ENCODE measurements at regions not wholly inside any gene's neighbourhood (a gene's known extent, or its start where the extent isn't known, plus 50 kb on each side); places are given as distances from the start of the nearest gene placed in this dataset.

DNA sequence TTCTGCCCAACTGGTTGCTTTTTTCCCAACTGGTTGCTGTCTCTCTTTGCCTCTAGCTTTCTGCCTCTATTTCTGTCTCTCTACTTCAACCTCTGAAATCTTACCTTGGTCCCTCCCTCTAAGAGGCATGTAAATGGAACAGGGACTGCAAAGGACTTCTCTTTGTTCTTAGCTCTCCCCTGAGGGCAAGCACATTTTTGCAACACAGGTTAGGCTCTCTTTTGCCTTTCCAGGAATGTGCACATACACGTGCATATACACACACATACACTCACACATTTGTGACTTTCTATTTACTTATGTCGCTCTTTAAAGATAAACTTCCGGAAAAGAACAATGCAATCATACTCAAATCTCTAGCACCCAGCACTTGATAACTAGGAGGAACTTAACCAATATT is 262.6 kb upstream of the DDX18 start:
- TF ChIP-seq RFX5 (IDR thresholded peaks at IDR 0.05; ENCODE audit: low read depth, low read length): no peak
- no peak for TF ChIP-seq CTCF (conservative IDR thresholded peaks at IDR 0.05; ENCODE audit: low read depth, low read length)
- TF ChIP-seq CEBPB (IDR thresholded peaks at IDR 0.05; ENCODE audit: low read depth, low read length): no peak
- no peak for TF ChIP-seq POLR2A (IDR thresholded peaks at IDR 0.05; ENCODE audit: low read depth, low read length)
- no peak for TF ChIP-seq RAD21 (IDR thresholded peaks at IDR 0.05; ENCODE audit: low read length)
- TF ChIP-seq BHLHE40 (IDR thresholded peaks at IDR 0.05; ENCODE audit: low read depth, low read length): no peak
- TF ChIP-seq, protein P1, sequence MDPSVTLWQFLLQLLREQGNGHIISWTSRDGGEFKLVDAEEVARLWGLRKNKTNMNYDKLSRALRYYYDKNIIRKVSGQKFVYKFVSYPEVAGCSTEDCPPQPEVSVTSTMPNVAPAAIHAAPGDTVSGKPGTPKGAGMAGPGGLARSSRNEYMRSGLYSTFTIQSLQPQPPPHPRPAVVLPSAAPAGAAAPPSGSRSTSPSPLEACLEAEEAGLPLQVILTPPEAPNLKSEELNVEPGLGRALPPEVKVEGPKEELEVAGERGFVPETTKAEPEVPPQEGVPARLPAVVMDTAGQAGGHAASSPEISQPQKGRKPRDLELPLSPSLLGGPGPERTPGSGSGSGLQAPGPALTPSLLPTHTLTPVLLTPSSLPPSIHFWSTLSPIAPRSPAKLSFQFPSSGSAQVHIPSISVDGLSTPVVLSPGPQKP (IDR thresholded peaks at IDR 0.05; ENCODE audit: borderline replicate concordance, low read depth, low read length): no peak
- no peak for TF ChIP-seq MAZ (IDR thresholded peaks at IDR 0.05; ENCODE audit: borderline replicate concordance, low read depth, low read length)
- TF ChIP-seq RCOR1 (IDR thresholded peaks at IDR 0.05; ENCODE audit: insufficient replicate concordance, low read length): no peak
